Fibroblast of peridontal ligament (primary cell): ENCODE measurements at regions not wholly inside any gene's neighbourhood (a gene's known extent, or its start where the extent isn't known, plus 50 kb on each side); places are given as distances from the start of the nearest gene placed in this dataset.

Experiments used
- DNase-seq: peaks from one replicate; pipeline ENCODE4 v3.0.0-alpha.2; 2010; ENCODE audit errors: extremely low read depth

- no peak for DNase-seq
These were observed 340.7 kb upstream of the SLIT2 start for GRCh38 chr4:19910861-19911525.

GRCh38 chr4:19905024-19905423, 346.7 kb upstream of the SLIT2 start:
- DNase-seq = no peak

- no peak for DNase-seq
These were observed 363.1 kb upstream of the SLIT2 start for GRCh38 chr4:19888587-19888986.

- DNase-seq = peak; percentile 42
These were observed 367.9 kb upstream of the SLIT2 start for GRCh38 chr4:19883841-19884240.

GRCh38 chr4:19880206-19880605, 371.5 kb upstream of the SLIT2 start:
- DNase-seq = no peak

GRCh38 chr4:19879330-19879729, 372.4 kb upstream of the SLIT2 start:
- DNase-seq = no peak

GRCh38 chr4:19857991-19858390, 393.7 kb upstream of the SLIT2 start:
- no peak for DNase-seq

- peak; percentile 60 for DNase-seq
These were observed 394.3 kb upstream of the SLIT2 start for GRCh38 chr4:19857380-19857779.

GRCh38 chr4:19850909-19851308, 400.8 kb upstream of the SLIT2 start:
- peak; percentile 68 for DNase-seq

- peak; percentile 29 for DNase-seq
These were observed 407.3 kb upstream of the SLIT2 start for GRCh38 chr4:19844446-19844845.

GRCh38 chr4:19842471-19842870, 409.2 kb upstream of the SLIT2 start:
- no peak for DNase-seq

- DNase-seq = no peak
These were observed 412.8 kb upstream of the SLIT2 start for GRCh38 chr4:19838858-19839257.

- no peak for DNase-seq
These were observed 416.3 kb upstream of the SLIT2 start for GRCh38 chr4:19835429-19835828.

GRCh38 chr4:19832411-19832810, 419.3 kb upstream of the SLIT2 start:
- DNase-seq = peak; percentile 18

- peak; percentile 70 for DNase-seq
These were observed 419.9 kb upstream of the SLIT2 start for GRCh38 chr4:19831644-19832285.

GRCh38 chr4:19829101-19829500, 422.6 kb upstream of the SLIT2 start:
- DNase-seq = peak; percentile 84

GRCh38 chr4:19823781-19824180, 427.9 kb upstream of the SLIT2 start:
- DNase-seq = no peak

GRCh38 chr4:19819737-19820136, 432.0 kb upstream of the SLIT2 start:
- DNase-seq = no peak

GRCh38 chr4:19809989-19810388, 441.7 kb upstream of the SLIT2 start:
- no peak for DNase-seq

GRCh38 chr4:19807505-19807904, 444.2 kb upstream of the SLIT2 start:
- DNase-seq = peak; percentile 61

GRCh38 chr4:19806865-19807264, 444.8 kb upstream of the SLIT2 start:
- peak; percentile 14 for DNase-seq

- no peak for DNase-seq
These were observed 448.3 kb upstream of the SLIT2 start for GRCh38 chr4:19803406-19803805.

GRCh38 chr4:19793831-19794230, 457.9 kb upstream of the SLIT2 start:
- no peak for DNase-seq
